Stomach (tissue), 8 donors: ENCODE measurements at regions not wholly inside any gene's neighbourhood (a gene's known extent, or its start where the extent isn't known, plus 50 kb on each side); places are given as distances from the start of the nearest gene placed in this dataset.

Experiments used
- DNase-seq, 2 donors: peaks; one replicate each; pipeline versions ENCODE4 v3.0.0 to v3.0.0-alpha.2; 2013 to 2019
- H3K27ac ChIP-seq, 5 donors: fragments of 200-600 bp in 4 of 5; sonication (generic) in 4 of 5; one replicate each; pipeline ENCODE4 v1.5.1; 2013 to 2019; ENCODE audit warnings: mild to moderate bottlenecking in 1 of 5, moderate library complexity in 1 of 5
- H3K27me3 ChIP-seq, 3 donors: fragments of 200-600 bp; sonication (generic); one replicate each; pipeline ENCODE4 v1.5.1; 2017 to 2019; ENCODE audit warnings: mixed run types in 1 of 3
- H3K36me3 ChIP-seq, 4 donors: fragments of 200-600 bp; sonication (generic); 1 replicate in 3 of 4; 2 replicates in 1 of 4; pipeline ENCODE4 v1.5.1; 2016 to 2019
- H3K4me1 ChIP-seq, 4 donors: fragments of 200-600 bp; sonication (generic); one replicate each; pipeline ENCODE4 v1.5.1; 2016 to 2019
- H3K4me3 ChIP-seq, 4 donors: fragments of 200-600 bp; sonication (generic) in 3 of 4; one replicate each; pipeline ENCODE4 v1.5.1; 2016 to 2019; ENCODE audit warnings: mild to moderate bottlenecking in 1 of 4
- H3K9me3 ChIP-seq, 4 donors: fragments of 200-600 bp; sonication (generic); one replicate each; pipeline ENCODE4 v1.5.1; 2016 to 2019
- EP300 ChIP-seq: sonication (generic); formaldehyde crosslinking; IDR thresholded peaks from one replicate; pipeline ENCODE4 v1.6.1; 2017; ENCODE audit warnings: antibody characterized with exemption
- POLR2A ChIP-seq, 4 donors: fragments of 450-650 bp; IDR thresholded peaks; one replicate each; pipeline ENCODE4 v1.6.1; 2016; ENCODE audit warnings: antibody characterized with exemption in 4 of 4, control low read depth in 2 of 4, mild to moderate bottlenecking in 1 of 4, moderate library complexity in 1 of 4
- POLR2AphosphoS5 ChIP-seq, 3 donors: sonication (generic); formaldehyde crosslinking; IDR thresholded peaks; one replicate each; pipeline ENCODE4 v1.6.1; 2016; ENCODE audit warnings: antibody characterized with exemption in 3 of 3
- WGBS, 5 donors: extraction: QIAGEN DNeasy Blood & Tissue Kit in 3 of 5; methylation state at CpG; one replicate each; pipeline versions ENCODE4 v1.1.5 to v1.1.7; 2013 to 2018; 5-methylcytosine and 5-hydroxymethylcytosine counted together
- intact Hi-C: fragments of 100-400 bp; cut with DNase I; formaldehyde crosslinking; loops from one replicate; pipeline ENCODE4 v1.15.1; 2023; ENCODE audit warnings: low total_unique reads
- TF ChIP-seq, protein P1 (sequence below), 7 experiments: fragments of 450-650 bp in 4 of 7; fragments of 200-600 bp in 3 of 7; sonication (generic) in 3 of 7; IDR thresholded peaks; one replicate each; pipeline ENCODE4 v1.5.1; 2016 to 2019; ENCODE audit warnings: antibody characterized with exemption in 7 of 7, control low read depth in 2 of 7, mild to moderate bottlenecking in 1 of 7
- donor health status: healthy with polysubstance abuse.
- donor health status: Bipolar disorder and iron deficiency.
- donor health status: healthy.

DNA sequence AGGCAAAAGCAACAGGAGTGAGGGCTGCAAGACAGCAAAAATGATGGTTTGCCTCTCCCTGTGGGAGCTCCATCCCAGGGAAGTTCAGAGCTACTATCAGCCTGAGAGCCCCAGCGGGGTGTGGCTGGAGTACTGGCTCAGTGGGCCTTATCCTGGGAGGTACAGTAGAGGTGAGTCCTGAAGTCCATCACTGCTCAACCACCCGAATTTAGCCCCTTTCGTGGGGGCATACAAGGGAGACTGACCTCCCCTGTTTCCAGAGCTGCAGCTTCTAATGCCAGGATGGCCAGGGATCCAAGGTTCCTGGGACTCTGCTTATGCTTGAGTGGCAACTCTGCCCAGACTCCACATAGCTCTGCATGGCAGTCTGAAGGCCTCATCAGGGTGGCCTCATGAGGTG is 617.8 kb downstream of the MMUT start:
- TF ChIP-seq POLR2A (IDR thresholded peaks at IDR 0.05) (no peak), POLR2AphosphoS5 (IDR thresholded peaks at IDR 0.05) (no peak)
- intact Hi-C loops, result no loop called here
- WGBS, 5 donors, result 52 to 79% (median 72%) methylated on average over 2 to 3 of the region's 3 CpGs

DNA sequence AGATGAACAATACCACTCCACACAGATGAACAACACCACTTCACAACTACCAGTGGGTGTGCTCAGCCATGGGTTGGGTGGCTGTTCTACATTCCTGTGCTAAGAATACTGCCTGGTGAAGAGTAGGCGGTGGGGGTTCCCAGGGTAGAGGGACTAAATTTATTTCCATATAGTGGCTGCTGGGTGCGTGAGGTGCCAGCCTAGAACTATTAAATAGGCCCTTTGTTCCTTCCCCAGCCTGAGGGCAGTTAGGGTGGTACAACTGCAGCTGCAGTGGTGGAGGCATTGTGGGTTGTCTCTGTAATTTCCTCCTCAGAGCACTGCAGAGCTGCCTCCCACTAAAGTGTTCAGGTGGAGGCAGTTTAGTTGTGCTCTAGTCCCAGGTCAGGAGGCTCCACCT is 618.4 kb downstream of the MMUT start:
- intact Hi-C loops, result no loop called here
- peaks cover 0 to 47% (median 29%) of the 10 kb centered on the region in 4 donors for H3K9me3 ChIP-seq
- WGBS, 5 donors, result 73 to 92% (median 90%) methylated on average over 2 of the region's 2 CpGs
- H3K4me1 ChIP-seq, result no peaks in the 10 kb centered on the region
- H3K4me3 ChIP-seq, result no peak overlapping the region
- no peak for DNase-seq
- TF ChIP-seq EP300 (no peak), POLR2AphosphoS5 (IDR thresholded peaks at IDR 0.05) (no peak), POLR2A (IDR thresholded peaks at IDR 0.05) (no peak)
- TF ChIP-seq, protein P1, sequence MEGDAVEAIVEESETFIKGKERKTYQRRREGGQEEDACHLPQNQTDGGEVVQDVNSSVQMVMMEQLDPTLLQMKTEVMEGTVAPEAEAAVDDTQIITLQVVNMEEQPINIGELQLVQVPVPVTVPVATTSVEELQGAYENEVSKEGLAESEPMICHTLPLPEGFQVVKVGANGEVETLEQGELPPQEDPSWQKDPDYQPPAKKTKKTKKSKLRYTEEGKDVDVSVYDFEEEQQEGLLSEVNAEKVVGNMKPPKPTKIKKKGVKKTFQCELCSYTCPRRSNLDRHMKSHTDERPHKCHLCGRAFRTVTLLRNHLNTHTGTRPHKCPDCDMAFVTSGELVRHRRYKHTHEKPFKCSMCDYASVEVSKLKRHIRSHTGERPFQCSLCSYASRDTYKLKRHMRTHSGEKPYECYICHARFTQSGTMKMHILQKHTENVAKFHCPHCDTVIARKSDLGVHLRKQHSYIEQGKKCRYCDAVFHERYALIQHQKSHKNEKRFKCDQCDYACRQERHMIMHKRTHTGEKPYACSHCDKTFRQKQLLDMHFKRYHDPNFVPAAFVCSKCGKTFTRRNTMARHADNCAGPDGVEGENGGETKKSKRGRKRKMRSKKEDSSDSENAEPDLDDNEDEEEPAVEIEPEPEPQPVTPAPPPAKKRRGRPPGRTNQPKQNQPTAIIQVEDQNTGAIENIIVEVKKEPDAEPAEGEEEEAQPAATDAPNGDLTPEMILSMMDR (IDR thresholded peaks at IDR 0.05), result no peak
- no peak overlapping the region for H3K27ac ChIP-seq
- no peaks in the 10 kb centered on the region for H3K27me3 ChIP-seq
- no peaks in the 10 kb centered on the region for H3K36me3 ChIP-seq

More for the DNA sequence above, 617.8 kb downstream of the MMUT start:
- H3K9me3 ChIP-seq, result peaks cover 0 to 45% (median 29%) of the 10 kb centered on the region in 4 donors
- no peak overlapping the region for H3K27ac ChIP-seq
- no peak overlapping the region for H3K4me3 ChIP-seq
- DNase-seq, result no peak
- no peaks in the 10 kb centered on the region for H3K4me1 ChIP-seq
- no peaks in the 10 kb centered on the region for H3K36me3 ChIP-seq
- H3K27me3 ChIP-seq, result no peaks in the 10 kb centered on the region

DNA sequence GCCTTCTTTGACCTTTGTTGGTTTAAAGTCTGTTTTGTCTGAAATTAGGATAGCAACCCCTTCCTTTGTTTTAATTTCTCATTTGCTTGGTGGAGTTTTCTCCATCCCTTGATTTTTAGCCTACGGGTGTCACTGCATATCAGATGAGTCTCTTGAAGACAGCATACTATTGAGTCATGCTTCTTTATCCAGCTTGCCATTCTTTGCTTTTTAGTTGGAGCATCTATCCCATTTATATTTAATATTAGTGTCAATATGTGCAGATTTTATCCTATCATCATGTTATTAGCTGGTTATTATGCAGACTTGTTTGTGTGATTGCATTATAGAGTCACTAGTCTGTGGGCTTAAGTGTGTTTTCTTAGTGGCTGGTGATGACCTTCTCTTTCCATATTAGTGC is 622.2 kb downstream of the MMUT start:
- WGBS, 5 donors, result 78 to 100% (median 90%) methylated on average over 1 of the region's 1 CpG
- intact Hi-C loops, result no loop called here

DNA sequence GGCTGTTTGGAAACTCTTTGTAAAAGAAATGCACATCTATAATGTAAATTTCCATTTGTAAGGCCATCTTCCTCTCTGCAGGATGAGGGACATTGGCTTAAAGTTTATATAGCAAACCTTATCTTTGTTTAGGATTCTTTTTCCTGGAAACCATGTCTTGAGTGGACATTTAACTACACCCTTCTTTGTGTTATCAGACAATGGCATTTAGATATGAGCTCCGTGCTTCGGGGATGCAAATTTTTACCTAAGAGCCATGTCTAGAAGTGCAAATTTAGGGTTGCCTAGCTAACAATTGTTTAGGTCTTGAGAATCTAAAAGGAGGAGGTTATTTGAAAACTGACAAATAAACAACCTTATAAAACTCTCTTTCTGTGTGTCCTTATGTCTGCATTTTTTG is 623.8 kb downstream of the MMUT start:
- DNase-seq, result no peak
- H3K4me3 ChIP-seq, result no peak overlapping the region
- no peak overlapping the region for H3K27ac ChIP-seq
- H3K9me3 ChIP-seq, result peaks cover 0 to 34% (median 23%) of the 10 kb centered on the region in 4 donors
- TF ChIP-seq, protein P1 (IDR thresholded peaks at IDR 0.05), result no peak
- TF ChIP-seq EP300, result no peak
- TF ChIP-seq POLR2AphosphoS5 (IDR thresholded peaks at IDR 0.05), result no peak
- no peak for TF ChIP-seq POLR2A (IDR thresholded peaks at IDR 0.05)
- H3K27me3 ChIP-seq, result no peaks in the 10 kb centered on the region
- 5 to 25% (median 12%) methylated on average over 2 of the region's 2 CpGs for WGBS, 5 donors
- intact Hi-C loops, result no loop called here
- H3K4me1 ChIP-seq, result no peaks in the 10 kb centered on the region
- no peaks in the 10 kb centered on the region for H3K36me3 ChIP-seq

More for the DNA sequence above, 622.2 kb downstream of the MMUT start:
- Histone ChIP-seq H3K4me1 (no peaks in the 10 kb centered on the region), H3K4me3 (no peak overlapping the region), H3K9me3 (peaks cover 0 to 47% (median 29%) of the 10 kb centered on the region in 4 donors), H3K36me3 (no peaks in the 10 kb centered on the region), H3K27ac (no peak overlapping the region), H3K27me3 (no peaks in the 10 kb centered on the region)
- no peak for TF ChIP-seq EP300
- TF ChIP-seq POLR2AphosphoS5 (IDR thresholded peaks at IDR 0.05), result no peak
- TF ChIP-seq POLR2A (IDR thresholded peaks at IDR 0.05), result no peak
- TF ChIP-seq, protein P1 (IDR thresholded peaks at IDR 0.05), result no peak
- no peak for DNase-seq

DNA sequence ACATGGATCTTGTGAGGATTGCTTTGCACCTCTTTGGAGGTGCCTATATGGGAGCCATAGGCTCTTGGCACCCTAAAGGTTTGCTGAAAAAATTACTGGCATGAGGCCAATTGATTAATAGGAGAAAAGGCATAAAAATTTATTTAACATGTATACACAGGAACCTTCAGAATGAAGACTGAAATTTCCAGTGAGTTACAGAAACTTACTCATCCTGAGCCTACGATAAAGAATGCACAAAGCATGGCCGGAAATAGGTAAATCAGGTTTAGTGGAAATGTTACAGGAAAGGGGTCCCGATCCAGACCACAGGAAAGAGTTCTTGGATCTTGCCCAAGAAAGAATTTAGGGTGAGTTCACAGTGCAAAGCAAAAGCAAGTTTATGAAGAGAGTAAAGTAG is 625.3 kb downstream of the MMUT start:
- intact Hi-C loops, result no loop called here
- DNase-seq, result no peak
- Histone ChIP-seq H3K27ac (no peak overlapping the region), H3K36me3 (no peaks in the 10 kb centered on the region), H3K4me1 (no peaks in the 10 kb centered on the region), H3K27me3 (no peaks in the 10 kb centered on the region), H3K4me3 (no peak overlapping the region), H3K9me3 (peaks cover 0 to 28% (median 17%) of the 10 kb centered on the region in 4 donors)
- TF ChIP-seq, protein P1 (IDR thresholded peaks at IDR 0.05), result no peak
- no peak for TF ChIP-seq POLR2A (IDR thresholded peaks at IDR 0.05)
- TF ChIP-seq EP300, result no peak
- no peak for TF ChIP-seq POLR2AphosphoS5 (IDR thresholded peaks at IDR 0.05)
- WGBS, 5 donors, result 80 to 88% (median 84%) methylated on average over 3 of the region's 3 CpGs
